HG02623 (cell line): ENCODE measurements at regions not wholly inside any gene's neighbourhood (a gene's known extent, or its start where the extent isn't known, plus 50 kb on each side); places are given as distances from the start of the nearest gene placed in this dataset.
"Not testable (repeated sequence)": the region's sequence is repeated elsewhere in the genome, so short reads cannot be mapped to it uniquely, and the experiment has no call there.

Source experiments
- ATAC-seq: cut with Tn5 transposase; IDR thresholded peaks from one replicate; pipeline ENCODE4 v1.9.1; 2021; ENCODE audit warnings: moderate library complexity; ENCODE audit not compliant: unreplicated experiment

DNA sequence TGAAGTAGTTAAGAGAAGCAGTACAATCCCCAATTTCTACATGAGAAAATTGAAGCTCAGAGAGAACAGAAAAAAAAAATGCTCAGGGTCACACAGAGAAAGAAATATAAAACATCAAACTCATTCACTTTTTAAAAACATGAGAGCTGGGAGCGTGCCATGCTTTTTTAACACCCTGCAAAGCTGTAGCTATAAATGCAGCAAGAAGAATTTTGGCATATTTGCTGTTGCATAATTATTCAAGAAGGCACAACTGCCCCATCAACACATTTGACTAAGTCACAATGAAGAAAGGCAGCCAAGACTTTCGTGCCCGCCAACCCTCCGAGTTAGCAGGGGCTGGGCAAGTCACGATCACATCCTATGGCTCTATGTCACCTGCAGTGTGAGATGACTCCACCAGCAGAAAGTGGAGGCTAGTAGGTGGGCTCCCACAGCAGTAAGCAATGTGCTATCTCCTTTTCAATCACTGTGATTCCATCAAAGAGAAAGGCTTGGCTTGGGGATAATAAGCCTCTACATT lies 214.8 kb downstream of the DHX15 start:
- ATAC-seq, result no peak

DNA sequence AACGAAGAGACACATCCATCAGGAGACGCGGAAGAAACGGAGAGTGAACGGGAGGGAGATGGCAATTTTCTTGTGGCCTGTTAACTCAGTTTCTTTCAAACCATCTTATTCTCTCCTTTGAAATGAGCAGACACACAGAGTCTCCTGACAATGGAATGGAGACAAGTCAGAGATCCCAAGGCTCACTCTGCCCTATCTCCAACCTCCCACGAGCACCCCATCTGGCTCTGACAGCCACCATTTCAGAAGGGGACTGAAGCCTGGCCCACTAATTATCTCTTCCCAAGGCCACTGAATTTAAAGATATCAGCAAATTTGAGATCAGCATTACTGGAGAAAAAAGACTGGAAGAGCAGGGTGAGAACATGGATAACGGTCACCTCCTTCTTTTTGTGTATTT lies 215.6 kb downstream of the DHX15 start:
- no peak for ATAC-seq

DNA sequence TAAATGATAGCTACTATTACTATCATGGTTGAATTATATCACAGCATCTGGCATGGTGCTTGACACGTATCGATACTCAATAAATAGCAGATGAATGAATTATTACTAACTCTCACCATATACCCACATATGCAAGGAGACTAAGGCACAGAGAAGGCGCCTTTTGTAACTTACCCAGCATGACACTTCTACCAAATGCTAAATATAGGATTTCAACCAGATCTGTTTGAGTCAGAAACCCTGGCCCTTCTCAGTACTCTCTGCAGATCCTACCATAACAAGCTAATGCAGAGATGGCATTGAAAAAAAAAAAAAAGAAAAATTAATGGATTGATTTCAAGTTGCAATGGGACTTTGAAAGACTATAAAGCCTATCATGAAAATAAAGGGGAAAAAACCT lies 219.5 kb downstream of the DHX15 start:
- no peak for ATAC-seq

DNA sequence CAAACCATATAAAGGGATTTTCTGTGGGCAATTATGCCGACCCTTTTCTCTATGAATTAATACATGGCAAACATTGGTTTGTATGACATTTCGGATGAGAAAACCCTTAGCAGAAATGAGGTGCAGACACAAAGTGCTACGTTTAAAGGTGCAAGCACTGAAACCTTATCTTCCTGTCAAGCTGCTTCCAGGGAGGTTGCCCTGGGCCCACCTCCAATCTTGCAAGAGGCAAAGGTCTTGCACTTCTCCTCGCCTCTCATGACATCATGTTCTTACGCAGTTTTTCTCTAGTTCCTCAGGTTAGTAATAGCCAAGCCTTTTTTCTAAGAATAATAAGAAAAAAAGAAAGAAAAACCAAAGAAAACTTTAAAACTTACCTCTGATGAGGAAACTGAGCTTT lies 220.1 kb downstream of the DHX15 start:
- no peak for ATAC-seq

DNA sequence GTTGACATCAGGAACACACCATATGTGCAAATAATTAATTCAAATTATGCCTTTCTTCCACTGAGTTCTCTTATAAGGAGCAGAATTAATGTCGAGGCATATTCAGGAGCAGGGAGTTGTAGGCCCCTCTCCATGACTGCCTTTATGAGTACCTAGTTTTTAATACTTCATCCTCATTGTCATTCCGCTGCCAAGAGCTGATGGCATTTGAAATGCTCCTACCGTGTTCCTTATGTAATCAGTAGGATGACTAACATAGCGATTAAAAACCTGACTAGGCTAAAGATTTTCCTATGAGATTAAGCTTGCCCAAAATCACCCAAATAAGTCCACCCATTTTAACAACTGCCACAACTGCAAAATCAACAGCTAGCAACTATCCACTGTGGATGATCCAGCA lies 220.6 kb downstream of the DHX15 start:
- ATAC-seq, result no peak

DNA sequence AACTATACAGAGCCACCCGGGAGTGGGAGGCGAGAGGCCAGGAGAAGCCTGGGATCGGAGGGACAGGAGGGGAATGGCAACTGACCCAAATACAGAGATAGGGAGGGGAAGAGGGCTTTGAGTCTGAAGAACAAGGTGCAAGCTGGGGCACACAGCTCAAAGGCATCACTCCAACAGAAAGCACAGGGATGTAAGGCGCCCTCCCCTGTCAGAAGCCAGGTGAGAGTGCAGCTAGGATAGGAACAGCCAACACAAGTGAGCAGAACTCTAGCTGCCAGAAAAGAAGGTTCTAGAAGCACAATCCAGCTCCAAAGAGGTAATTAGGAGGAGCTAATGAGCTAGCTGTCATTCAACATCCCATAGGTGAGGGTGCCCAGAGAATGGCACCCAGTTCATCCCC lies 232.2 kb downstream of the DHX15 start:
- no peak for ATAC-seq

DNA sequence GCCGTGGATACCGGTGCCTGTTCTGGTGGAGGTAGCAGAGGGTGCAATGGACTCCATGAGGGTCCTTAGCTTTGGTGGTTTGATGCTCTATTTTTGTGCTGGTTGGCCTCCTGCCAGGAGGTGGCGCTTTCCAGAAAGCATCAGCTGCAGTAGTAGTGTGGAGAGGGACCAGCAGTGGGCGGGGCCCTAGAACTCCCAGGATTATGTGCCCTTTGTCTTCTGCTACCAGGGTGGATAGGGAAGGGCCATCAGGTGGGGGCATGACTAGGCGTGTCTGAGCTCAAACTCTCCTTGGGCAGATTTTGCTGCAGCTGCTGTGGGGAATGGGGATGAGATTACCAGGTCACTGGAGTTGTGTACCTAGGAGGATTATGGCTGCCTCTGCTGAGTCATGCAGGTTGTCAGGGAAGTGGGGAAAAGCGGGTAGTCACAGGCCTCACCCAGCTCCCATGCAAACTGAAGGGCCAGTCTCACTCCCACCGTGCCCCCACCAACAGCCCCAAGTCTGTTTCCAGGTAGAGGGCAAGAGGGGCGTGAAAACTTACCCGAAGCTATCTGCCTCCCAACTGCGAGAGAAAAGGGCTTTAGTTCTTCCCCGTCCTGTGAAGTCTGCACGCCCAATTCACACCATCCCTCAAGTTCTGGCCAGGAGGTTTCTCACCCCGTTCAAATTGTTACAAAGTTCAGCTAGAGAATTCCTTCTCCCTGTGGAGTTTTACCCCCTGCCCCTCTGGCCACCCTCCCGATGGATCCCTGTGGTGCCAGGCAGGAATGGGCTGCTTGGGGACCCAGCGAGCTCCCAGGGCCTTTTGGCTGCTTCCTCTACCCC lies 235.0 kb downstream of the DHX15 start:
- not testable (repeated sequence) for ATAC-seq

DNA sequence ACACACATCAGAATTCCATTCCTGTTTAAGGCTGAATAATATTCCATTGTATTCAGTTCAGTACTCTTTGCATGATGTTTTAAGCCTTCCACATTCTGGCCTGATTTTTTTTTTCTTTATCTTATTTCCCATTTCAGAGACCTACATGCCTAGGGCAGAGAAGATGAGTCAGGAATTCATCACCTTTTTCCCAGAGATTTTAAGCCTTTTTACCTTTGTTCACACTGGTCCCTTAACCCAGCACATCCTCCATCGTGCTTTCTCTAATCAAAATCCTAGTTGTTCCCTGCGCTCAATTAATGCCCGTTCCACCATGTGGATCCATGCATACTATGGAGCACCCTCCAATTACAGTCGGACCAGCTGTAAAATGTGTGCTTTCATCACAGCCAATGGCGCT lies 245.1 kb downstream of the DHX15 start:
- no peak for ATAC-seq

DNA sequence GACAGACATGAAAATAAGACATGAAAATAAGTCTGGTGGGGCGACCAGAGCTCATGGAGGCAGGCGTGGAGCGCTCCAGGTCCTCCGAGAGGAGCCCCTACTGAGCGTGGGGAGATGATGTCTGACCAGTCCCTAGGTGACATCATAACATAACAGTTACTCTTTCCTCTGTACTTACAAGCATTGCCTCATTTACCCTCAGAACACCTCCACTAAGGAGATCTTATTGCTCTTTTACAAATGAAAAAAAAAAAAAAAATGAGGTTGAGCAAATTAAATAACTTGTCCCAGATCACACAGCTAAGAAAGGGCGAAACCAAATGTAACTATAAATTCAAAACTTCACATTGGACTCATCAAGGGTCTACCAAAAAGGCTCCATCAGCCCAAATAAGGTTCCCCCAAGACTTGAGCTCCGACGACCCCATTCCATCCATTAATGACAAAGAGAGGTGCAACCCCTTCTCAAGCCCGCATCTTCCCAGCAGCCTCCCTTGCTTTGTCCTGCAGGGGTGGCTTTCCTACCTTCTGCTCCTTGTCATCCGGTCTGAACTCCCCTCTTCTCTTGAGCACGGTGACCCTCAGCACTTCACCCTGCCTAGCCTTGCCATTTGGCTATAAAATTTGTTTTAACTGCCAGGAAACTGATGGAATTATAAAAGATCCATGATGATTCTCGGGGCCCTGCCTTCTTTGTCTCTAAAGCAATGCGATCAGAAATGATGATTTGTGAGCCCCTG lies 246.7 kb downstream of the DHX15 start:
- no peak for ATAC-seq

DNA sequence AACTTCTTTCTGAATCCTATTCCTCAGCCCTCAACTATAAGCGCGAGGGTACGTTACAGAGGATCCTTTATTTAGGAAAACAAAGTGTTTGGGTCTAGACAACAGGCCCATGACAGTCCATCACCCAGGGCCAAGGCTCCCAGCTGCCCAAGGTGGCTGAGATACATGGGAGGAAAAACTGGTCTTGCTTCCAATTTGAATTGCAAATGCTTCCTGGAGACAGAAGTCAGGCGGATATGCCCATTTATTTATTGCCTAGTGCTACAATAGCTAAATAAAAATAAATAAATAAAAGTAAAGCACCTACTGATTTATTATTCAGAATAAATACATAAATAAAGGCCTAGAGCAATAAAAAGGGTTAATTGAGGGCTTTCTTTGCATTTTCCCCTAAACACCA lies 248.7 kb downstream of the DHX15 start:
- no peak for ATAC-seq

DNA sequence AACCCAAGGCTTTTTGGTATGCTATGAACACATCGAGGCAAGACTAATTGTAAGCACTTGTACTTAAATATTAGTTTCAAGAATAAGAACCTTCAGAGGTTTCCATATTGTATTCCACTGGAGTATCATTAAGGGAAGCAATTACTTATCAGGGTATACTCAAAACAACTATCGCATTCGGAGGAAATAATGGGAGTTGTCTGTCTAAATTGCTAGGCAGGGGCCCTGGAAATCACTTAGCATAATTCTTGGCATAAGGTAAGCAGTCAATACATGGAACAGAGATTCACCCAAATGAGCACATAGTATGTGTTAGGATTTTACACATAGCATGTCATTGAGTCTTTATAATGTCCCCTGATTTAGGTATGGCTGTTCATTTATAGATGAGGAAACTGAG lies 249.4 kb downstream of the DHX15 start:
- ATAC-seq, result no peak

DNA sequence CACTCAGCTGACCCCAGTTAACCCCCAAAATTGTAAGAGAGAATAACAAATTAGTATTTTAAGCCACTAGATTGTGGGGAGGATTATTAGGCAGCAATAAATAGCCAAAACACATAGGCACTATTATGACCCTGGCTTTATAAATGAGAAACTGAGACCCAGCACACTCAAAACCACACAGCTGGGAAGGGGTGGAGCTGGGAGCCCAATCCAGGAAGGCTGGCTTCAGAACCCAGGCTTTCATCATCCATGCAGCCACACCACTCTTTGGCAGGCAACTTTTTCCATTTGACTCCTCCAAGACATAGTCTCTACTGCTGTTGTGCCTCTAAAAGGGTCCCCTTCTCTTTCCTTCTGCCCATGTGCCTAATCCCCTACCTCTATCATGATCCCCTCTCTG lies 253.8 kb downstream of the DHX15 start:
- ATAC-seq, result no peak

DNA sequence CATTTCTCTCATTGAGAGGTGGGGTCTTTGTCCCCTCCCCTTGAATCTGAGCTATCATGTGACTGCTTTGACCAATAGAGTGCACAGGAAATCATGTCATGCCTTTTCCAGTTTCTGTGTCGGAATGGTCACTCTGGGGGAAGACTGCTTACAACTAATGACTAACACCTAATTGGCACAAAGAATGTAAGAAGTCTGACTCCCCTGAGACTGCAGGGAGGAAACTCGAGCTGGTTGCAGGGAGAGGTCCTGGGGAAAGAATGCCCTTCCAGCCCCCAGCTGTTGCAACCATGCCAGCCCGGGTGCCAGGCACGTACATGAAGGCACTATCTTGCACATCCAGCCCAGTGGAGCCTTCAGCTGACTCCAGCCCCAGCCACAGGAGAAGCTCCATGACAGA lies 254.2 kb downstream of the DHX15 start:
- no peak for ATAC-seq

DNA sequence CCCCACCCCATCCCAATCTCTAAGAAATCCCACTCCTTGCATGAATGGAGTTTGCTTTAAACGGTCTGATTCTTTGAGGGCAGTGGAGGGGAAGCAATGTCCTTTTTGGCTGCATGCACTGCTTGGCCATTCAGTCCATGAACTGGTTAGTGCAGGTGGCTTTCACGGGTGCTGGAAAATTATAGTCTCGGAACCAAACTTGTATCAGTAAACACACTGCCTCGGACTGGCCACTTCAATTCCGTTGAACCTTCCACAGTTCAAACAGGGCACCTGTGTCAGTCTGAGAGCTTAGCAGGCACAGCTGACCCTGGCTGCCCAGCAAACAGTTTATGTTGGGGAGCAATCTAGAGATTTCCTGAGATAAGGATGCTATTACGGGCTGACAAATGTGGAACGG lies 255.6 kb downstream of the DHX15 start:
- no peak for ATAC-seq

DNA sequence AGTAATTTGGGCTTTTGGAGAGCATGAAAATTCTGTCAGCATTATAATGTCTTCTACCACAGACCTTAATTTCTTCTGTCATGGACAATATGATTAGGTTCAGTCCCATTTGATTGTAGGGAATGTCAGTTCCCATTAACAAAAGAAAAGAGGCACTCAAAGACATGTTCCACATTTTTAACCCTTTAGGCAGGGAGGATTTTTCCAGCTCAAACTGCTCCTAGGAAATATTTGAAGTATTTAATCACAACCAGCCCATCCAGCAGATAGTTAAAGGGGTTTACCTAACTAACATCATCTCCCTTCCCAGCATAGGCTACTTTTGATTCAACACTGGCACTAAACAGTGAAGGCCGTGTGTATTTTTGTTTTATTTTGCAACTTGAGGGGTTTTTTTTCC lies 256.0 kb downstream of the DHX15 start:
- ATAC-seq, result no peak

DNA sequence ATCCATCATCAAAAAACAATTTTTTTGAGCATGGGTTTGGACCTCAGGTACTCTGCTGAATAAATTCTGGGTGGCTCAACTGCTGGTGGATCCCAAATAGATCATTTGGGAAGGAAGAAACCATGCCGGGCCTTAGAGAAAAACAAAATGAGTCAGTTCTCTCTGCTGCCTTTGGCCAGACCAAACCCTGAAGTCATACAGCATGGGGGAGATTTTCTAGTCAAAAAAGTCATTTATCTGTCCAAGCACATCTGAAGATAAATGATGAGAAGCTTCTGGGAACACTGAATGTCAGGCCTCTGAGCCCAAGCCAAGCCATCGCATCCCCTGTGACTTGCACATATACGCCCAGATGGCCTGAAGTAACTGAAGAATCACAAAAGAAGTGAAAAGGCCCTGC lies 261.4 kb downstream of the DHX15 start:
- ATAC-seq, result no peak

DNA sequence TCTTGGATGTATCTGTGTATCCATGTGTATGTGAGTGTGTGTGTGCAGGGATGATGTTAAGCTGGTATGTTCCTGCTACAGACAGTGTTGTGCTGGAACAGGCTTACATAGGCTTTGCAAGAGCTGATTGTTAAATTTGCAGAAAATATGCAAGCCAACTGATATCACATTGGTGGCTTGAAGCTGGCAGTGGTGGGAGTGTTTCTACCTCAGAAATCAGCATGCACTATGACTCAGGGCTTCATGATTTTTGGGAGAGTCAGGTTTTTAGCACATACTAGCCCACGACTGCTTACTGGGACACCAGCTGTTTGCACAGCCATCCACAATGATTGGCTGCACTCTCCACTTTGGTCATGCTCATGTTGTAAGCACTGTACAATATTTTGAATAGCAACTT lies 261.8 kb downstream of the DHX15 start:
- no peak for ATAC-seq

DNA sequence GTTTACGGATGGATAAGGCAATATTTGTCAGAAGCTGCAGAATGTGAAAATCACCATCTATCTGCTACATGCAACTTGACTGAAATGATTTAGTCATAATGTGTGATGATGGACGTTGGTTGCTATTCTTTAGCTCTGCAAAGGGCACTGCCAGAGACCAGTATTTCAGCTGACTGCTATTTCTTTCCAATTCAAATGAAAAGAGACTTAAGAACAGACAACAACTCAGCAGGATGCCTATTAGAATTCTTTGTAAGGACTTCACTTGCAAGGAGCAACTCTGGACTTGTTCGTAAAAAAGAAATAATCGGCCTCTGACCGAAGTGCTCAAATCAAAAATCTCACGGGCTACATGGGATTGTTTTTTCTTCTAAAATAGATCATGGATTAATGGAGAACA lies 262.7 kb downstream of the DHX15 start:
- ATAC-seq, result no peak

DNA sequence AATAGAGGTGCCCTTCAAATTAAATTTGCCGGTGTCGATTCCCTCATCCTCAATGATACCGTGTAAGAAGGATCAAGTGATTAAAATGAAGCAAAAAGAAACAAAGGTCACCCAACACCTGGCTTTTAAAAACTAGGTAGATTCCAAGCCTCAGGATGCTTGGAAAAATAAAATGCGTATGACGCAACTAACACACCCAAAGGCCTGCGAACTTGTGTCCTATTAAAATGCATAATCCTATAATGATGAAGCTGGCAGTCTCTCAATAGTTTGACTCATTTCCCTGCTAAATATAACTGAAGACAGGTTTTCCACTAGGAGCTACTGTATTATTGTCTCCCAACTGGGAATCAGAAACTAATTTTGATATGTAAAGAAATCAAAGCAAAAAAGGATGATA lies 263.2 kb downstream of the DHX15 start:
- ATAC-seq, result no peak

DNA sequence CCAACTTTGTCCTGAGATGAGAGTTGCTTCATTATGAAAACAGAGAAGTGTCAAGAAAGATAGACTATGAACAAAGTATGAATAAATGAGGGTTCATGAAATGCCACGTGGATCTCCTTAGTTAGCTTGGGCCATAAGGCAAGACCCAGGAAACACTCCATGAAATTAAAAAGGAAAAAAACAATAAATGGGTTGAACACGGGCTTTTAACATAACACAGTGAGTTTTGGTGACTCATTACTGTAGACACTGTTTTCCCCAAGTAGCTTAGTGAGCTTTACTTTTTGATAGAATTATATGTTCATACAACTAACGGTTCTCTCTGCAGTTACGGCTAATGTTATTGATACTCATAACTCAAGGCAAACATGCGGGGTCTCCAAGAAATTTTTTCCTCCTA lies 265.0 kb downstream of the DHX15 start:
- no peak for ATAC-seq

DNA sequence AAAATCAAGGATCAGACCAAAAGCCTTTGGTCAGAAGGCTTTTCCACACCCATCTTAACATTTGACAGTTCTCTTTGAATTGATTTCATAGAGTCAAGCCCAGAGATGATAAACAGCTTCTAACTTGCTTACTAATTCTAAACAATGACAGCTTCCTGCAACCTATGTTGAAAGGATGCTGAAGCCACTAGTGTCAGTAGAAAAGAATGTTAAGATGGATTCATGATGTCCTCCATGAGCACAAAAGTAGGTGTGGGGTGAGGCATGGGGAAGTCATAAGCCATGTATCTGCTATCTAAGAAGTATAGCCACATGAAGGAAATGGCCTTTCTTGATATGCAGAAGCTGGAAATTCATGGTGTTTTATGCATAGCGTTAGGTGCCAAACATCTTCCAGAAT lies 269.3 kb downstream of the DHX15 start:
- no peak for ATAC-seq

DNA sequence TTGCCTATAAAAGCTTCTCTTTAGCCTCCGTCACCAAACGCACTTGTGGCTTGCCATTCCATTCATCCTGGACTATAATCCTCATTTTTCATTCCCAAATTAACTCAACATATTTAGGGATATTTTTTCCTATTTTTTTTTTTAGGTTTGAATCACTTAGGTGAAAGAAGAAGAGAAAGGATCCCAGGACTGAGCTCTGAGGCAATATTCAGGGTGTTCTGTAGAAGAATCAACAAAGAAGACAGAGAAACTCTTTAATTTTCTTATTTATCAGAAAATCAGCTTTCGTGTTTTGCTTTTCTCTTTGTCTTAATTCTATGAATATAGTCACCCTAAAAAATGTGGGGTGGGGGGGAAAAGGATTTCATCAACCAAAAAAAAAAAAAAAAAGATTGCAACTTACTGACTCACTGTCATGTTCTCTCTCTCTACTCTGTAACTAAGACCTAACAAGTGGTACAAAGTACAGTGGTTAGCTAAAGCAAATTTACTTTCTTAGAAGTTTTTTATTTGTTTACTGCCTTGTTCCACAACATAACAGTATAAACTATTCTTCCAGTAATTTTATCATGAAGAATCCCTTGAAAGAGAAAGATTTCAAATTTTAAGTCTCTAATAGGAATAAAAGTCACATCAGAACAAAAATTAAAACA lies 272.0 kb downstream of the DHX15 start:
- no peak for ATAC-seq
